EH (cell line): ENCODE measurements at regions not wholly inside any gene's neighbourhood (a gene's known extent, or its start where the extent isn't known, plus 50 kb on each side); places are given as distances from the start of the nearest gene placed in this dataset.

Source experiments
- DNase-seq: peaks from one replicate; pipeline ENCODE4 v3.0.0-alpha.2; 2015; ENCODE audit warnings: low read depth

- DNase-seq, result no peak
Observed at GRCh38 chr5:145502906-145503305, 332.2 kb downstream of the PRELID2 start.

- DNase-seq, result no peak
Observed at GRCh38 chr5:145500710-145501109, 334.4 kb downstream of the PRELID2 start.

GRCh38 chr5:145499483-145499882, 335.7 kb downstream of the PRELID2 start:
- DNase-seq, result peak; percentile 69

GRCh38 chr5:145497052-145497451, 338.1 kb downstream of the PRELID2 start:
- no peak for DNase-seq

- DNase-seq, result peak; percentile 85
Observed at GRCh38 chr5:145495741-145496140, 339.4 kb downstream of the PRELID2 start.

- peak; percentile 31 for DNase-seq
Observed at GRCh38 chr5:145495196-145495595, 339.9 kb downstream of the PRELID2 start.

- no peak for DNase-seq
Observed at GRCh38 chr5:145493435-145493834, 341.7 kb downstream of the PRELID2 start.

GRCh38 chr5:145489516-145489915, 345.6 kb downstream of the PRELID2 start:
- DNase-seq, result no peak

GRCh38 chr5:145484158-145484557, 351.0 kb downstream of the PRELID2 start:
- peak; percentile 79 for DNase-seq

GRCh38 chr5:145483212-145483611, 351.9 kb downstream of the PRELID2 start:
- peak; percentile 66 for DNase-seq

GRCh38 chr5:145479857-145480256, 355.3 kb downstream of the PRELID2 start:
- DNase-seq, result peak; percentile 70

GRCh38 chr5:145479271-145479670, 355.9 kb downstream of the PRELID2 start:
- peak; percentile 83 for DNase-seq

- peak; percentile 21 for DNase-seq
Observed at GRCh38 chr5:145478651-145479050, 356.5 kb downstream of the PRELID2 start.

- DNase-seq, result peak; percentile 23
Observed at GRCh38 chr5:145473042-145473642, 362.0 kb downstream of the PRELID2 start.

- DNase-seq, result peak; percentile 55
Observed at GRCh38 chr5:145471831-145472612, 363.1 kb downstream of the PRELID2 start.

- no peak for DNase-seq
Observed at GRCh38 chr5:145471026-145471425, 364.1 kb downstream of the PRELID2 start.

GRCh38 chr5:145470396-145470979, 364.7 kb downstream of the PRELID2 start:
- no peak for DNase-seq

- no peak for DNase-seq
Observed at GRCh38 chr5:145467446-145467845, 367.7 kb downstream of the PRELID2 start.

GRCh38 chr5:145466533-145466932, 368.6 kb downstream of the PRELID2 start:
- no peak for DNase-seq

- DNase-seq, result peak; percentile 31
Observed at GRCh38 chr5:145465474-145466263, 369.5 kb downstream of the PRELID2 start.

- no peak for DNase-seq
Observed at GRCh38 chr5:145464171-145464570, 371.0 kb downstream of the PRELID2 start.

- DNase-seq, result peak; percentile 33
Observed at GRCh38 chr5:145463634-145464033, 371.5 kb downstream of the PRELID2 start.
